UCSD-AML1 (cell line): ENCODE measurements at regions not wholly inside any gene's neighbourhood (a gene's known extent, or its start where the extent isn't known, plus 50 kb on each side); places are given as distances from the start of the nearest gene placed in this dataset.
"Not testable (repeated sequence)": the region's sequence is repeated elsewhere in the genome, so short reads cannot be mapped to it uniquely, and the experiment has no call there.

Source experiments
- DNase-seq: peaks from one replicate; lab custom pipeline; 2025; ENCODE audit not compliant: unreplicated experiment; lab: John Stamatoyannopoulos, UW

GRCh38 chr2:87196720-87197388 is 175.2 kb upstream of the PLGLB1 start:
- DNase-seq, result not testable (repeated sequence)

GRCh38 chr2:87198422-87198821 is 176.8 kb upstream of the PLGLB1 start:
- peak; percentile 26 for DNase-seq

GRCh38 chr2:87199228-87199627 is 177.6 kb upstream of the PLGLB1 start:
- DNase-seq, result not testable (repeated sequence)

- DNase-seq, result not testable (repeated sequence)
Observed at GRCh38 chr2:87204569-87205147, 183.0 kb upstream of the PLGLB1 start.

GRCh38 chr2:87212938-87213337 is 191.3 kb upstream of the PLGLB1 start:
- DNase-seq, result not testable (repeated sequence)

GRCh38 chr2:87217005-87217404 is 195.4 kb upstream of the PLGLB1 start:
- not testable (repeated sequence) for DNase-seq

GRCh38 chr2:87217741-87218410 is 196.2 kb upstream of the PLGLB1 start:
- DNase-seq, result not testable (repeated sequence)

GRCh38 chr2:87220651-87221050 is 199.0 kb upstream of the PLGLB1 start:
- DNase-seq, result not testable (repeated sequence)

GRCh38 chr2:87222131-87222530 is 200.5 kb upstream of the PLGLB1 start:
- DNase-seq, result not testable (repeated sequence)

- DNase-seq, result not testable (repeated sequence)
Observed at GRCh38 chr2:87223873-87224272, 202.2 kb upstream of the PLGLB1 start.

GRCh38 chr2:87229091-87229689 is 207.5 kb upstream of the PLGLB1 start:
- DNase-seq, result not testable (repeated sequence)

- DNase-seq, result not testable (repeated sequence)
Observed at GRCh38 chr2:87229964-87230363, 208.3 kb upstream of the PLGLB1 start.

GRCh38 chr2:87235333-87235981 is 213.8 kb upstream of the PLGLB1 start:
- DNase-seq, result not testable (repeated sequence)

- not testable (repeated sequence) for DNase-seq
Observed at GRCh38 chr2:87237570-87238336, 216.1 kb upstream of the PLGLB1 start.

GRCh38 chr2:87239558-87240215 is 218.0 kb upstream of the PLGLB1 start:
- not testable (repeated sequence) for DNase-seq

GRCh38 chr2:87246066-87246717 is 224.5 kb upstream of the PLGLB1 start:
- DNase-seq, result not testable (repeated sequence)

GRCh38 chr2:87252046-87252445 is 230.4 kb upstream of the PLGLB1 start:
- not testable (repeated sequence) for DNase-seq

GRCh38 chr2:87254562-87254961 is 232.9 kb upstream of the PLGLB1 start:
- not testable (repeated sequence) for DNase-seq

GRCh38 chr2:87255410-87255809 is 233.8 kb upstream of the PLGLB1 start:
- not testable (repeated sequence) for DNase-seq
